ENCODE measurements at regions not wholly inside any gene's neighbourhood (a gene's known extent, or its start where the extent isn't known, plus 50 kb on each side); places are given as distances from the start of the nearest gene placed in this dataset.

DNA sequence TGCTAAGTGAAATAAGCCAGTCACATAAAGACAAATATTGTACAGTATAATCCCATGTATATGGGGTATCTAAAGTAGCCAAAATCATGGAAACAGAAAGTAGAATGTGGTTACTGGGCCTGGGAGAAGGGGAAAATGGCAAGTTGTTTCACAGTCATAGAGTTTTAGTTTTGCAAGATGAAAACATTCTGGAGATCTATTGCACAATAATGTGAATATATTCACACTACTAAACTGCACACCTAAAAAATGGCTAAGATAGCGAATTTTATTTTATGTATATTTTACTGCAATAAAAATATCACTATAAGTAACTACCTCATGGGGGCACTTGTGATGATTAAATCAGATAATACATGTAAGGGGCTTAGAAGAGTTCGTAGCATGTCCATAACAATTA, 72.0 kb upstream of the ARHGAP32 start:
- TF ChIP-seq, protein P1, sequence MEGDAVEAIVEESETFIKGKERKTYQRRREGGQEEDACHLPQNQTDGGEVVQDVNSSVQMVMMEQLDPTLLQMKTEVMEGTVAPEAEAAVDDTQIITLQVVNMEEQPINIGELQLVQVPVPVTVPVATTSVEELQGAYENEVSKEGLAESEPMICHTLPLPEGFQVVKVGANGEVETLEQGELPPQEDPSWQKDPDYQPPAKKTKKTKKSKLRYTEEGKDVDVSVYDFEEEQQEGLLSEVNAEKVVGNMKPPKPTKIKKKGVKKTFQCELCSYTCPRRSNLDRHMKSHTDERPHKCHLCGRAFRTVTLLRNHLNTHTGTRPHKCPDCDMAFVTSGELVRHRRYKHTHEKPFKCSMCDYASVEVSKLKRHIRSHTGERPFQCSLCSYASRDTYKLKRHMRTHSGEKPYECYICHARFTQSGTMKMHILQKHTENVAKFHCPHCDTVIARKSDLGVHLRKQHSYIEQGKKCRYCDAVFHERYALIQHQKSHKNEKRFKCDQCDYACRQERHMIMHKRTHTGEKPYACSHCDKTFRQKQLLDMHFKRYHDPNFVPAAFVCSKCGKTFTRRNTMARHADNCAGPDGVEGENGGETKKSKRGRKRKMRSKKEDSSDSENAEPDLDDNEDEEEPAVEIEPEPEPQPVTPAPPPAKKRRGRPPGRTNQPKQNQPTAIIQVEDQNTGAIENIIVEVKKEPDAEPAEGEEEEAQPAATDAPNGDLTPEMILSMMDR (IDR thresholded peaks at IDR 0.05; ENCODE audit: borderline replicate concordance, extremely low read depth, low read length, poor library complexity, severe bottlenecking) = no peak
- TF ChIP-seq EZH2 (IDR thresholded peaks at IDR 0.05; ENCODE audit: borderline replicate concordance, low read depth, low read length, severe bottlenecking) = no peak

All from DND-41 (cell line).